ENCODE measurements at regions not wholly inside any gene's neighbourhood (a gene's known extent, or its start where the extent isn't known, plus 50 kb on each side); places are given as distances from the start of the nearest gene placed in this dataset.

- TF ChIP-seq, protein P1, sequence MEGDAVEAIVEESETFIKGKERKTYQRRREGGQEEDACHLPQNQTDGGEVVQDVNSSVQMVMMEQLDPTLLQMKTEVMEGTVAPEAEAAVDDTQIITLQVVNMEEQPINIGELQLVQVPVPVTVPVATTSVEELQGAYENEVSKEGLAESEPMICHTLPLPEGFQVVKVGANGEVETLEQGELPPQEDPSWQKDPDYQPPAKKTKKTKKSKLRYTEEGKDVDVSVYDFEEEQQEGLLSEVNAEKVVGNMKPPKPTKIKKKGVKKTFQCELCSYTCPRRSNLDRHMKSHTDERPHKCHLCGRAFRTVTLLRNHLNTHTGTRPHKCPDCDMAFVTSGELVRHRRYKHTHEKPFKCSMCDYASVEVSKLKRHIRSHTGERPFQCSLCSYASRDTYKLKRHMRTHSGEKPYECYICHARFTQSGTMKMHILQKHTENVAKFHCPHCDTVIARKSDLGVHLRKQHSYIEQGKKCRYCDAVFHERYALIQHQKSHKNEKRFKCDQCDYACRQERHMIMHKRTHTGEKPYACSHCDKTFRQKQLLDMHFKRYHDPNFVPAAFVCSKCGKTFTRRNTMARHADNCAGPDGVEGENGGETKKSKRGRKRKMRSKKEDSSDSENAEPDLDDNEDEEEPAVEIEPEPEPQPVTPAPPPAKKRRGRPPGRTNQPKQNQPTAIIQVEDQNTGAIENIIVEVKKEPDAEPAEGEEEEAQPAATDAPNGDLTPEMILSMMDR (IDR thresholded peaks at IDR 0.05) = no peak
- TF ChIP-seq EP300 (IDR thresholded peaks at IDR 0.05) = no peak
These were observed 110.0 kb upstream of the TRIM24 start for GRCh38 chr7:138349841-138350700.

Data from esophagus muscularis mucosa (tissue), 3 donors.